Esophagus muscularis mucosa (tissue), 4 donors: ENCODE measurements at regions not wholly inside any gene's neighbourhood (a gene's known extent, or its start where the extent isn't known, plus 50 kb on each side); places are given as distances from the start of the nearest gene placed in this dataset.

Experiments used
- DNase-seq: peaks from one replicate; pipeline ENCODE4 v3.0.0-alpha.2; 2017; ENCODE audit errors: extremely low spot score
- H3K27ac ChIP-seq, 4 donors: fragments of 200-600 bp; sonication (generic); replicated peaks in 1 of 4; 1 replicate in 3 of 4; 2 replicates in 1 of 4; pipeline ENCODE4 v1.5.1; 2016 to 2019; ENCODE audit warnings: mild to moderate bottlenecking in 1 of 4
- H3K27me3 ChIP-seq, 4 donors: fragments of 200-600 bp; sonication (generic); one replicate each; pipeline versions ENCODE4 v1.5.1 to v1.6.0; 2016 to 2019
- H3K36me3 ChIP-seq, 4 donors: fragments of 200-600 bp; sonication (generic); one replicate each; pipeline ENCODE4 v1.5.1; 2016 to 2019
- H3K4me1 ChIP-seq, 4 donors: fragments of 200-600 bp; sonication (generic); one replicate each; pipeline ENCODE4 v1.5.1; 2016 to 2019
- H3K4me3 ChIP-seq, 4 donors: fragments of 200-600 bp; sonication (generic); 1 replicate in 2 of 4; 2 replicates in 2 of 4; pipeline ENCODE4 v1.5.1; 2016 to 2019; ENCODE audit warnings: mild to moderate bottlenecking in 4 of 4, moderate library complexity in 1 of 4
- H3K9me3 ChIP-seq, 4 donors: fragments of 200-600 bp; sonication (generic); 1 replicate in 3 of 4; 2 replicates in 1 of 4; pipeline ENCODE4 v1.5.1; 2016 to 2019
- EP300 ChIP-seq: sonication (generic); formaldehyde crosslinking; IDR thresholded peaks from one replicate; pipeline ENCODE4 v1.6.1; 2017; ENCODE audit warnings: antibody characterized with exemption
- POLR2A ChIP-seq: fragments of 450-650 bp; IDR thresholded peaks from one replicate; pipeline ENCODE4 v1.6.1; 2017; ENCODE audit warnings: antibody characterized with exemption, moderate library complexity, mild to moderate bottlenecking, low read depth
- POLR2AphosphoS5 ChIP-seq, 2 donors: sonication (generic); formaldehyde crosslinking; IDR thresholded peaks; one replicate each; pipeline ENCODE4 v1.6.1; 2017; ENCODE audit warnings: antibody characterized with exemption in 2 of 2
- WGBS: methylation state at CpG from one replicate; pipeline ENCODE4 v1.1.5; 2018; 5-methylcytosine and 5-hydroxymethylcytosine counted together
- intact Hi-C: fragments of 100-400 bp; cut with DNase I; formaldehyde crosslinking; loops from one replicate; pipeline ENCODE4 v1.15.1; 2023
- TF ChIP-seq, protein P1 (sequence below), 3 experiments: fragments of 200-600 bp in 2 of 3; fragments of 450-650 bp in 1 of 3; sonication (generic) in 2 of 3; IDR thresholded peaks; one replicate each; pipeline ENCODE4 v1.5.1; 2017 to 2019; ENCODE audit warnings: antibody characterized with exemption in 3 of 3, mild to moderate bottlenecking in 2 of 3, moderate library complexity in 1 of 3

DNA sequence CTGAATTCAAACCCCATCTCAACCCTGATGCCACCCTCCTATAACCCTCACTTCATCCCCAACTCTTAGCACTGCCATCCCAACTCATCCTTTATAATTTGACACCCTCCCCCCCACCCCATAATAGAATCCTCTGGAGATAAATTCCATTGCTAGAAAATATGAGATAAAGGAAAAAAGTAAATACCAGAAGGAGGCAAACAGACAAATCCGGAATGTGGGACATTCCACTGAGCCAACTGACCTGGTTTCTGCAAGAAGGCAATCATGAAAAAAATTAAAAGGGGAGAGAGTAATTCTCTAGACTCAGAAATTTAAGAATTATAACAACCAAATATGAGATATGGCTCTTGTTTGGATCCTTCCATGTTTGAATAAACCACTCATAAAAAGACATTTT is 132.4 kb downstream of the CYP26B1 start:
- TF ChIP-seq EP300 (no peak), POLR2AphosphoS5 (IDR thresholded peaks at IDR 0.05) (no peak), POLR2A (no peak)
- TF ChIP-seq, protein P1, sequence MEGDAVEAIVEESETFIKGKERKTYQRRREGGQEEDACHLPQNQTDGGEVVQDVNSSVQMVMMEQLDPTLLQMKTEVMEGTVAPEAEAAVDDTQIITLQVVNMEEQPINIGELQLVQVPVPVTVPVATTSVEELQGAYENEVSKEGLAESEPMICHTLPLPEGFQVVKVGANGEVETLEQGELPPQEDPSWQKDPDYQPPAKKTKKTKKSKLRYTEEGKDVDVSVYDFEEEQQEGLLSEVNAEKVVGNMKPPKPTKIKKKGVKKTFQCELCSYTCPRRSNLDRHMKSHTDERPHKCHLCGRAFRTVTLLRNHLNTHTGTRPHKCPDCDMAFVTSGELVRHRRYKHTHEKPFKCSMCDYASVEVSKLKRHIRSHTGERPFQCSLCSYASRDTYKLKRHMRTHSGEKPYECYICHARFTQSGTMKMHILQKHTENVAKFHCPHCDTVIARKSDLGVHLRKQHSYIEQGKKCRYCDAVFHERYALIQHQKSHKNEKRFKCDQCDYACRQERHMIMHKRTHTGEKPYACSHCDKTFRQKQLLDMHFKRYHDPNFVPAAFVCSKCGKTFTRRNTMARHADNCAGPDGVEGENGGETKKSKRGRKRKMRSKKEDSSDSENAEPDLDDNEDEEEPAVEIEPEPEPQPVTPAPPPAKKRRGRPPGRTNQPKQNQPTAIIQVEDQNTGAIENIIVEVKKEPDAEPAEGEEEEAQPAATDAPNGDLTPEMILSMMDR (IDR thresholded peaks at IDR 0.05): no peak
- Histone ChIP-seq H3K4me1 (no peaks in the 10 kb centered on the region), H3K27me3 (peaks cover 0 to 12% (median 0%) of the 10 kb centered on the region in 4 donors), H3K4me3 (no peak overlapping the region), H3K36me3 (no peaks in the 10 kb centered on the region), H3K9me3 (no peaks in the 10 kb centered on the region), H3K27ac (no peak overlapping the region)
- no peak for DNase-seq
- intact Hi-C loops: no loop called here
- WGBS: 70% methylated on average over 1 of the region's 1 CpG

DNA sequence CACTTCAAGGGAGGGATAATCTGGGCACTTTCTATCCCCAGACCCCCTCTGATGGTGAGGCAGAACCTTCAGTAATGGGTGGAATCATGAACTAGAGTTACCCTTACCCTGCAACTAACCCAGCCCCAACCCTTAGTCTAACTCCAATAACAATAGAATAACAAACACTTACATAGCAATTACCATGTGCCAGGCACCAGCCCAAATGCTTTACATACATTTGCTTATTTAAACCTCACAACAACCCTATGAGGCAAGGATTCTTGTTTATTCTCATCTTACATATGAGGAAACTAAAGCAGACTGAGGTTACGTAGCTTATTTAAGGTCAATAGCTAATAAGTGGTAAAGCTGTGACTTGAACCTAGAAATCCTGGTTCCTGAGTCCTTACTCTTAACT is 132.8 kb downstream of the CYP26B1 start:
- H3K27ac ChIP-seq: no peak overlapping the region
- TF ChIP-seq POLR2A: no peak
- TF ChIP-seq, protein P1 (IDR thresholded peaks at IDR 0.05): no peak
- TF ChIP-seq POLR2AphosphoS5 (IDR thresholded peaks at IDR 0.05): no peak
- TF ChIP-seq EP300: no peak
- intact Hi-C loops: no loop called here
- peaks cover 0 to 12% (median 0%) of the 10 kb centered on the region in 4 donors for H3K27me3 ChIP-seq
- no peak for DNase-seq
- H3K36me3 ChIP-seq: no peaks in the 10 kb centered on the region
- WGBS: 93% methylated on average over 1 of the region's 1 CpG
- no peak overlapping the region for H3K4me3 ChIP-seq
- no peaks in the 10 kb centered on the region for H3K9me3 ChIP-seq
- no peaks in the 10 kb centered on the region for H3K4me1 ChIP-seq

DNA sequence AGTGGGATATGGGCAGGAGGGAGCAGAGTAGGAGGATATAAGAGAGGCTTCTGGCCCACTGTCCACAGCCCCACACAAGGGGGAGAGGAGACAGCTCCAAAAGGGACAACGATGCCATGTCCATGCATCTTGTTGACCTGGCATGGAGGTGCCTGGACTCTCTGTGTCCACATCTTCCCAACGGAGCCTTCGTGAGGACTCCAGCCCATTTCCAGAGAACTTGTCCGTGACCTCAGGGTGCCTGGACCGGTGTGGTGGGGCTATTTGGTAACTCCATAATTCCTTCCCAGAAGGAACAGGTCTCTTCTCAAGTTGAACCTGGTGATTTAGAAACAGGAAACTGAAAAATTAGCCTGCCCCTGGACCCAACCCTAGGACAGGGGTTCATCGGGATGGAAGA is 133.9 kb downstream of the CYP26B1 start:
- Histone ChIP-seq H3K4me3 (no peak overlapping the region), H3K9me3 (no peaks in the 10 kb centered on the region), H3K27ac (no peak overlapping the region), H3K4me1 (no peaks in the 10 kb centered on the region), H3K36me3 (no peaks in the 10 kb centered on the region), H3K27me3 (peaks cover 0 to 12% (median 0%) of the 10 kb centered on the region in 4 donors)
- WGBS: 100% methylated on average over 4 of the region's 6 CpGs
- TF ChIP-seq POLR2AphosphoS5 (IDR thresholded peaks at IDR 0.05) (no peak), EP300 (no peak), POLR2A (no peak)
- TF ChIP-seq, protein P1 (IDR thresholded peaks at IDR 0.05): no peak
- no peak for DNase-seq
- intact Hi-C loops: no loop called here

DNA sequence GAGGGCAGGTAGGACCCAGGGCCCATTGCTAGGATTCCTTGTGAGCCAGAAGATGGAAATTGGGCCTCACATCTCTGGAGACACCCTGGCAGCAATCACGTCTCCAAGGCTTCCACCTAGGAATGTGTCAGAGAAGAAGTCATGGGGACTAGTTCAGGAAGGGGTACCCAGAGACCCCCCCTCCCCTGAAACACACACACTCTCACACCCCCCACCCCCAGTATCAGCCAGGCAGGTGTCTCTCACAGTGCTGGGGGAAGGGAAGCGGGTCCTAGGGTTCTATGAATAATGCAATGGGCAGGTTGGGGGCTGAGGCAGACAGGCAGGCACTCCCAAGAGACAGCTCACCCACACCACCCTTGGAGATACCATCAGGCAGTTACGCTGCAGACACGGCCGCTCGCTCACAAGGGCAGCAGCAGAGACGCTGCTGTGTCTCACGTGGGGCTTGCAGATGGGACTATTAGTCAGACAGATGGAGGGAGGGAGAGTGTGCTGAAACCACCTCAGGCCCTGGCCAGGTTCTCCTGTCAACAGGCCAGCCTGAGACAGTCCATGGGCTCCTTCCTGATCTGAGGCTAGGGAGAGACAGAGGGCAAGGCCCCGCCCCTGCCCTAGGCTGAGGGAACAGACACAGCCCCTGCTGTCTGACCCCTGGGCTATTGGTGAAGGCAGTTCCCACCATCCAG is 134.6 kb downstream of the CYP26B1 start:
- H3K9me3 ChIP-seq: no peaks in the 10 kb centered on the region
- no peak overlapping the region for H3K4me3 ChIP-seq
- H3K27me3 ChIP-seq: peaks cover 0 to 12% (median 0%) of the 10 kb centered on the region in 4 donors
- H3K27ac ChIP-seq: no peak overlapping the region
- DNase-seq: no peak
- H3K4me1 ChIP-seq: no peaks in the 10 kb centered on the region
- TF ChIP-seq, protein P1 (IDR thresholded peaks at IDR 0.05): no peak
- TF ChIP-seq POLR2A: no peak
- TF ChIP-seq POLR2AphosphoS5 (IDR thresholded peaks at IDR 0.05): no peak
- no peak for TF ChIP-seq EP300
- 82% methylated on average over 4 of the region's 9 CpGs for WGBS
- H3K36me3 ChIP-seq: no peaks in the 10 kb centered on the region
- intact Hi-C loops: no loop called here

- Histone ChIP-seq H3K36me3 (no peaks in the 10 kb centered on the region), H3K4me1 (no peaks in the 10 kb centered on the region), H3K9me3 (no peaks in the 10 kb centered on the region), H3K4me3 (no peak overlapping the region), H3K27ac (no peak overlapping the region), H3K27me3 (peaks cover 0 to 12% (median 0%) of the 10 kb centered on the region in 4 donors)
- DNase-seq: no peak
- WGBS: 76% methylated on average over 6 of the region's 6 CpGs
- intact Hi-C loops: no loop called here
- TF ChIP-seq EP300: no peak
- TF ChIP-seq POLR2AphosphoS5 (IDR thresholded peaks at IDR 0.05): no peak
- TF ChIP-seq, protein P1 (IDR thresholded peaks at IDR 0.05): no peak
- TF ChIP-seq POLR2A: no peak
Measured at GRCh38 chr2:72011791-72012190, 135.9 kb downstream of the CYP26B1 start.
